Stimulated activated CD4-positive, alpha-beta T cell treated with anti-CD3 and anti-CD28 coated beads, Interleukin-1b, Interleukin-23, amount 100 ng/mL, for 1 hour (primary cell): ENCODE measurements at regions not wholly inside any gene's neighbourhood (a gene's known extent, or its start where the extent isn't known, plus 50 kb on each side); places are given as distances from the start of the nearest gene placed in this dataset.

Experiments used
- DNase-seq, 2 donors: peaks; one replicate each; pipeline ENCODE4 v3.0.0-alpha.2; 2020; ENCODE audit warnings: low read depth in 2 of 2

GRCh38 chr19:31709476-31709875 is 360.2 kb upstream of the TSHZ3 start:
- no peak for DNase-seq

DNA sequence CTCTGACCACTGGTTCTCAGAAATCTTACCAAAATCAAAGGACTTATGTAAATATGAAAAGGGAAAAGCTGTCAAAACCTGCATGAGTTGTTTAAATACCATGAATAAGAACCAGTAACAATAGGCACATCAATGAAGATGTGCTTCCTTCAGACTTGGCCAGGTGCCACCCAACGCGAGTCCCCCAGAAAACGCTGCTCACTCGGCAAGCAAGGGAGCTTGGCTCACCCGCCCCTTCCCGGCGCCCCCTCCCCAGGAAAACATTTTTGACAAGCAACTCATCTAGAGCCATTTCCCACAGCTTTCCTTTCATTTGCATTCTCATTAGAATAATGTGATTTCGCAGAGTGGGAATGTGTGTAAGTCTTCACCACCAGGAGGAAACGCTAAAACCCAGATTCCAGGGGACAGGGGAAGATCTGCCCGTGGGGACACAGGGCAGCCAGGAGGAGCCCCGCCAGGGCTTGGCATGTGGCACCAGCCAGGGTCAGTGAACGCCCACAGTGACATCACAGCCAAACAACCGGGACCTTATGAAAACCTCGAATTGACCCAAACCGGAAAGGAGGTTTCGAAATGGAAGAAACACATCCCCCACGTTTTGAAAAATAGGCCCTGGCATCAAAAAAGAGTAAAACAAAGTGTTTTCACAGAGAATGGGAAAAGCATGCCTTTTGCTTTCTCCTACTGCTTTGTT is 366.2 kb upstream of the TSHZ3 start:
- no peak for DNase-seq

DNA sequence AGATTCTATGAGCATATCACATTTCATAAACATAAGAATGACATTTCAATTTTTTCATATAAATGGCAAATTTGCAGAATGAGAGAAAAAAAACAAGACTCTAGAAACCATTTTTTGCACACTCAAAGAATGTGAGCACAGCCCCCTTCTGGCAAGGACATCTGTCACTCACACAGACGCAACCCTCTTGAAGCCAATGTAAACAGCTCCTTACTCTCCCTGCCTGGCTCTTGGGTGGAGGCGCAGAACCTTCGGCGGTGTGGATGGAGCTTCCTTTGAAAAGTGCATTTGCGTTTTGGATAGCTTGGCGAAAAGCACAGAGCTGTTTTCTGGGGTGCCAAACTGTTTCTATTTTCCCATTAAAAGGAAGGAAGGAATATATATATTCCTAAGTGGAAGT is 367.6 kb upstream of the TSHZ3 start:
- DNase-seq, result no peak

- DNase-seq, result no peak
Measured at GRCh38 chr19:31717269-31717923, 368.2 kb upstream of the TSHZ3 start.

GRCh38 chr19:31718032-31718431 is 368.8 kb upstream of the TSHZ3 start:
- no peak for DNase-seq

GRCh38 chr19:31718898-31719297 is 369.7 kb upstream of the TSHZ3 start:
- no peak for DNase-seq

DNA sequence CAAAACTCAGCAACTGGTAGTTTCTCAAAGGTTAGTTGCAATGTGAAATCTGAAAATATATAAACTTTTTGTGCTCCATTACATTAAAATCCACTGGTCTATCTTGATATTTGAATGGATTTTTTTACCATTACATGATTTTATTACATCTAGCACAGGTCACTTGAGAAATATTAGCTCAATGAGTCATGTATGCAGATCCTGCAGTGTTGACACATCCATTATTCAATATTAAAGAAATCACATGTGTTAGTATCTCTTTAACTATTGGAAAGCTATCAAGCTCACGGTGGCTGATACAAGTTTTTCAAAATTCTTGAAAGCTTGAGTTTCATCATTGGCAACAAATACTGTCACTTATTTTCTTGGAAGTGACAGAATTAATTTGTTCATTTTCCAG is 373.9 kb upstream of the TSHZ3 start:
- no peak for DNase-seq

DNA sequence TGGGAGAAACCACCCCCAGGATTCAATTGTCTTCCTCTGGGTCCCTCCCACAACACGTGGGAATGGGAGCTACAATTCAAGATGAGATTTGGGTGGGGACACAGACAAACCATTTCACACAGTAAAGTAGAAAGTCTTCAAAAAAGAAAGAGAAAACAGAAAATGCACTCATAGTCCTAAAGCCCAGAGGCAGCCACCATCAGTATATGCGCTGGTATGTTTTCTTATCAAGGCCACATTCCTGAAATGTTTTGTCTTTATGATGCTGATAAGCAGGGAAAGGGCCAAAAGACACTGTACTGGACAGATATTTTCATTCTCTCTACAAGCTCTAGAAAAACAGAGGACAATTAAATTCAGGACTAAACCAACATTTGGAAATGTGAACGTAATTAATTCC is 375.8 kb upstream of the TSHZ3 start:
- DNase-seq, result no peak

GRCh38 chr19:31727536-31727935 is 378.3 kb upstream of the TSHZ3 start:
- no peak for DNase-seq

GRCh38 chr19:31730270-31730669 is 381.0 kb upstream of the TSHZ3 start:
- DNase-seq, result no peak

DNA sequence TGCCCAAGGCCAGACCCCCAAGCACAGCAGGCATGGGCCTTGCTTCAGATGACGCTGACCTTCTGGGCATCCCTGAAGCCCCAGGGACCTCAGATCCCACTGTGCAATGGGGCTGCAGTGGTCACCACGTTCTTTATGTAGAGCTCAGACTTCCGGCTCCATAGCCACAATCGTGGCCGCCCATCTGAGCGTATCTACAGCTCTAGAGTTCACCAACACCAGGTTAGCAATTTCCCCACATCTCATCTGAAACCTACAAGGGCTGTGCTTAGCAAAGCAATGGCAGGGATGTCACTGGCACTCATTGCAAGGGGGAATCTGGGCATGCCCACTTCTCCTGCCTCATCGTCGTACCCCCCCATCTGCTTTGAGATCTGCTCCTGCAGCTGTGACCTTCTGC is 384.4 kb upstream of the TSHZ3 start:
- DNase-seq, result no peak

GRCh38 chr19:31742249-31742648 is 393.0 kb upstream of the TSHZ3 start:
- DNase-seq, result no peak

DNA sequence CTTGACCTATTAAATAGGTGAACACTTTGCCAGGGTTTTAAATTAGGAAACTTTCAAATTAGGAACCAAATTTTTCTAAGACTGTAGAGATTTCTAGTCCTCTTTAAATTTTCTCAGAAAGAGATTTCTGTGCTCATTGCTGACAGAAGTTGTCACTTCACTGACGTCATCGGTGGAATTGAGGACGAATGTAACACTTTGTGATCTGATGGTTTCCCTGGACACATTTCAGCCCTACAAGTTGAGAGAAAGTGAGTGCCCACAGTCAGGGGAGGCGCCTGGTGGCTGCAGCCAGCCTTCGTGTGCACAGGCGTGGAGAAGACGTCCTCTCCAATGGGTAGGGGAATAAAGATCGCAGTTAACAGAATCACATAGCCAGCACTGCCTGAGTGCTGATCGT is 396.5 kb upstream of the TSHZ3 start:
- no peak for DNase-seq

- no peak for DNase-seq
Measured at GRCh38 chr19:31749231-31749630, 400.0 kb upstream of the TSHZ3 start.

- no peak for DNase-seq
Measured at GRCh38 chr19:31759359-31759758, 410.1 kb upstream of the TSHZ3 start.

- no peak for DNase-seq
Measured at GRCh38 chr19:31761281-31761913, 412.2 kb upstream of the TSHZ3 start.

DNA sequence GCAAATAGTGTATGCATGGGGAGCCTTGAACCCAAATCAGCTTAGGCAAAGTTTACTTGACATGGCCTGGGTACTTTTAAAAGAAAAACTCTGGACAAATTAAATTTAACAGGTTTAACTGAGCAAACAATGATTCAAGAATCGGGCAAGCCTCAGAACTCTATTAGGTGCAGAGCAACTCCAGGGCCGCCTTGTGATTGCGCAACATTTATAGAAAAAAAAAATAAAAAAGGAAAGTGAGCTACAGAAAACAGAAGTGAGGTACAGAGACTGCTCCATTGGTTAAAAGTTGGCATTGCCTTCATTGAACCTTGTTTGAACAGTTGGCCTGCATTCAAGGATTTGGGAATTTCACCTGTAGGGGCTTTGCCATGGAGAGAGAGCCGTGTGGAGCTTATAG is 421.0 kb upstream of the TSHZ3 start:
- no peak for DNase-seq

GRCh38 chr19:31772915-31773314 is 423.7 kb upstream of the TSHZ3 start:
- DNase-seq, result no peak

DNA sequence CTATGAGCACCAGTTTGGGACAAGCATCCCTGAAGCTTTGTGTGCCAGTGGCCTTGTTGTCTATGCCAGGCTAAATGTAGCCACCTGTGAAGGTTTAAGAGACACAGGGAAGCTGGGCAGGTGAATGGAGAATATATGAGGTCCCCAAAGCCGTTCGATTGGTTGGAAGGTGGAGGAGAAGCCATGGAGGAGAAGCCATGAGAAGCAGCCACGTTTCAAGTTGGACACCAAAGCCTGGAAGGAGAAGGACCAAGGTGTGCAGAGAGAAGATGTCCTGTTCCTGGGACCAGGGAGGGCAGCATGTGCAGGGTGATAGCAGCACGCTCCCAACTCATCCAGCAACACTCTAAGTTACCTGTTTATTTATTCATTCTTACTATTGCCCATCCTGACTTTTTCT is 432.3 kb upstream of the TSHZ3 start:
- DNase-seq, result no peak

DNA sequence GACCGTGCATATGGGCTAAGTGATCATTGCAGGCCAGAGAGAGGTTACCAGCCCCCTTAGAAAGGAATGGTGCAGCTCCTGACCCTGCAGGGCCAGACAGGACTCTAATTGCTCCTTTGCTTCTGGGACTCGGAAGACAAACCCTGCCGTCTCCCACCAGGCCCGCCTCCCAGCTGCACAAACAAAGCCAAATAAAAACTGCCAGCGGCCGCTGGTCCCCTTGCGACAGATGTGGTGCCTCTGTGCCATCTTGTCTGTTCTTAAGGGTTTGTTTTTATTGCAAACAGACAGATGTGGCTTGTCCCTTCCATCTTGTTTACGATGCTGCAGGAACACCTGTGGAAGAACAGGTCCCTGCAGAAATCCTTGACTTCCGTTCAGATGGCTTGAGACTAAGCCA is 434.4 kb upstream of the TSHZ3 start:
- DNase-seq, result no peak

GRCh38 chr19:31784671-31785101 is 435.4 kb upstream of the TSHZ3 start:
- DNase-seq, result no peak

DNA sequence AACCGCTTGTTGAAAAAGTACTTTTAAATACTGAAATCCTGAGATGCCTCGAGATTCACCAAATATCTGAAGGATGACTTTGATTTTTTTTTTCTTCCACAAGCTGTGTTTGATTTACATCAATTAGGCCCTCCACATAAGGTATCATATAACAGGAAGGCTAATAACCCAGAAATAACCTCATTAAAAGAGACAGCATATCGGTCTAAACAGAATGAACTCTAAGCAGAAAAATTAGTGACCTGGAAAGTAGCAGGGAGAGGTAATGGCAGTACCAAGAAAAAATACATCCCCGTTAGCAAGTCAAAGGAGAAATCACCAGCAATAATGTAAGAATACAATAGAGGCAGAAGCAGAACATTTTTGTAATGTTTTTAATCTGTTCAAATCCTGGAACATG is 452.4 kb upstream of the TSHZ3 start:
- DNase-seq, result no peak

- DNase-seq, result no peak
Measured at GRCh38 chr19:31803835-31804446, 454.7 kb upstream of the TSHZ3 start.
